DND-41 (cell line): ENCODE measurements at regions not wholly inside any gene's neighbourhood (a gene's known extent, or its start where the extent isn't known, plus 50 kb on each side); places are given as distances from the start of the nearest gene placed in this dataset.

Source experiments
- CTCF ChIP-seq: IDR thresholded peaks from 2 replicates; pipeline ENCODE4 v1.5.1; 2012; ENCODE audit warnings: borderline replicate concordance, low read length, moderate library complexity, mild to moderate bottlenecking; ENCODE audit not compliant: poor library complexity, severe bottlenecking; ENCODE audit errors: extremely low read depth
- EZH2 ChIP-seq: IDR thresholded peaks from 3 replicates; pipeline ENCODE4 v1.6.1; 2012; ENCODE audit warnings: borderline replicate concordance, low read depth, mild to moderate bottlenecking, moderate library complexity, low read length, inconsistent platforms; ENCODE audit not compliant: severe bottlenecking

DNA sequence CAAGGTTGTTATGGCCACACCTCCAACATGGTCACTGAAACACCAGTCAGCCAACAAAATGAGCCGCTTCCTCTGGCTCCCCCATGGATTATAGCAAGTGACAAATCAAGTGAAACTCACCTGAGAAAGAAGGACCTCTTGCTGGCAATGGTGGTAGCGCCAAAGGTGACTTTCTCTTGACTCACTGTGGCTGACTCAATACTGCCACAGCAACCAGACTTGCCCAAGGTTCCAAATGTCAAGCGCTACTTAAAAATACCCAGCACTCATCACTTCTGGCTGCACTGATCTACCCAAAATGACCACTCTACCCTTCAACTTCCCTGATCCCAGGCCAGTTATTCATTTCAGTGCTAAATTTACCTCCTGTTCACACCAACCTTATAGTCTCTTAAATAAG, 495.5 kb downstream of the FOXO1 start:
- TF ChIP-seq CTCF (no peak), EZH2 (no peak)
